Myocyte (in vitro differentiated cells): ENCODE measurements at regions not wholly inside any gene's neighbourhood (a gene's known extent, or its start where the extent isn't known, plus 50 kb on each side); places are given as distances from the start of the nearest gene placed in this dataset.

Experiments used
- DNase-seq: peaks from one replicate; pipeline ENCODE4 v3.0.0-alpha.2; 2012; ENCODE audit warnings: low read depth

- DNase-seq = peak; percentile 78
These were observed 66.6 kb downstream of the TNFAIP3 start for GRCh38 chr6:137933696-137934095.

- no peak for DNase-seq
These were observed 69.7 kb downstream of the TNFAIP3 start for GRCh38 chr6:137936798-137937197.

DNA sequence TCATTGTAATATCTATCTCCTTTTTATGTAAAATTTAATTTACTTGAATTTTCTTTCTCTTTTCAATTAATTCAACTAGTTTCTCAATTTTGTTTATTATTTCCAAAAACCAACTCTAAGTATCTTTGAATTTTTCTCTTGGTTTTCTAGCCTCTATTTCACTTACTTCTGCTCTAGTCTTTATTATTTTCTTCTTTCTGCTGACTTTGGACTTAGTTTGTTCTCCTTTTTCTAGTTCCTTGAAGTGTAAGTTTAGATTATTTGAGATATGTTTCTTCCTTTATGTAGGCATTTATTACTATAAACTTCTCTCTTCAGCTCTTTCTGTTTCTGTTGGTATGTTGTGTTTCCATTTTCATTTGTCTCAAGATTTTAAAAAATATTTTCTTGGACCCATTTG, 70.8 kb downstream of the TNFAIP3 start:
- DNase-seq = no peak

DNA sequence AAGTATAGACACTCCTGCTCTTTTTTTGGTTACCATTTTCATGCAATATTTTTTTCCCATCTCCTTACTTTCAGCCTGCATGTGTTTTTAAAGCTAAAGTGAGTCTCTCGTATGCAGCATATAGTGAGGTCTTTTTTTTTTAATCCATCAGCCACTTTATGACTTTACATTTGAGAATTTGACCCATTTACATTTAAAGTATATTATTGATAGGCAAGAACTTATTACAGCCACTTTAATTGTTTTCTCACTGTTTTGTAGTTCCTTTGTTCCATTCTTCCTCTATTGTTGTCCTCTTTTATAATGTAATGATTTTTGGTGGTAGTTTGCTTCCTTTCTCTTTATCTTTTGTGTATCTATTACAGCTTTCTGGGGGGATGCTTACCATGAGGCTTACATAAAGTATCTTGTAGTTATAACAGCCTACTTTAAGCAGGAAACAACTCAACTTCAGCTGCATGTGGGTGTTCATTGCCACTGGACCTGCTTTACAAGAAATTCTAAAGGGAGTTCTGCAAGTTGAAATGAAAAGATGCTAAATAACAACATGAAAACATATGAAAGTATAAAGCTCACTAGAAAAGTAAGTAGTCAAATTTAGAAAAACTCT, 71.8 kb downstream of the TNFAIP3 start:
- no peak for DNase-seq

GRCh38 chr6:137941995-137942394, 74.9 kb downstream of the TNFAIP3 start:
- no peak for DNase-seq

- DNase-seq = no peak
These were observed 75.7 kb downstream of the TNFAIP3 start for GRCh38 chr6:137942736-137943135.

- peak; percentile 13 for DNase-seq
These were observed 77.3 kb downstream of the TNFAIP3 start for GRCh38 chr6:137944381-137944780.

GRCh38 chr6:137944793-137945498, 77.9 kb downstream of the TNFAIP3 start:
- peak; percentile 61 for DNase-seq

GRCh38 chr6:137949686-137950390, 82.8 kb downstream of the TNFAIP3 start:
- DNase-seq = no peak

- DNase-seq = no peak
These were observed 83.5 kb downstream of the TNFAIP3 start for GRCh38 chr6:137950581-137950980.

GRCh38 chr6:137951064-137951597, 84.1 kb downstream of the TNFAIP3 start:
- DNase-seq = no peak

- no peak for DNase-seq
These were observed 85.2 kb downstream of the TNFAIP3 start for GRCh38 chr6:137952247-137952646.

- no peak for DNase-seq
These were observed 86.7 kb downstream of the TNFAIP3 start for GRCh38 chr6:137953761-137954160.

DNA sequence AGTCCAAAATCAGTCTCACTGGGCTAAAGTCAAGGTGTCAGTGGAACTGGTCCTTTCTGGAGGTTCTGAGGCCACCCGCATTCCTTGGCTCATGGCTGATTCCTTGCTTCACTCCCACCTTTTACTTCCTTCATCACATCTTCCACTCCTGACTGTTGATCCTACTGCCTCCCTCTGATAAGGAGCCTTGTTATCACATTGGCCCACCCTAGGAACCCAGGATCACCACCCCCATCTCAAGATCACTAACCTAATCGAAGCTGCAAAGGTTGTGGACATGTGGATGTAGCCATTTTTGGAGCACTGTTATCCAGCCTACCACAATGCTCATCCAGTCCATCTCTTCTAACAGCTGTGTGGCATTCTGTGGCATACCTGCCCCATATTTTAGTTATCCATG, 87.2 kb downstream of the TNFAIP3 start:
- no peak for DNase-seq

DNA sequence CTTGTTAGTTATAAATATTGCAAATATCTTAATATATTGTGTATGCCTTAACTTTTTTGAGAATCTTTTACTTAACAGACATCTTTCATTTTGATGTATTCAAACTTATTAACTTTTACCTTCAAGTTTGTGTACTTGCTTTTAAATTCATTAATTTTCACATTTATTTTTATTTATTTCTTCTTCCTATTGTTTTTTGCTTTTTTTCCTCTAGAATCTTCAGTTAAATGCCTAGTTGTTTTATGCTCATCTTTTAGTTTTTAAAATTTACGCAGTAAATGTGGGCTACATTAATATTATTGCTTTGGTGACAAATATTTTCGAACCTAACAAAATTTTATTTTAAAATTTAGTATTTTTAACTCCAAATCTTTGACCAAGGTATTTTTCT, 89.0 kb downstream of the TNFAIP3 start:
- no peak for DNase-seq

- no peak for DNase-seq
These were observed 90.4 kb downstream of the TNFAIP3 start for GRCh38 chr6:137957471-137957870.

GRCh38 chr6:137958811-137959565, 91.9 kb downstream of the TNFAIP3 start:
- DNase-seq = no peak

GRCh38 chr6:137962725-137963124, 95.7 kb downstream of the TNFAIP3 start:
- DNase-seq = no peak

- no peak for DNase-seq
These were observed 97.8 kb downstream of the TNFAIP3 start for GRCh38 chr6:137964876-137965275.

- no peak for DNase-seq
These were observed 100.8 kb downstream of the TNFAIP3 start for GRCh38 chr6:137967689-137968454.

DNA sequence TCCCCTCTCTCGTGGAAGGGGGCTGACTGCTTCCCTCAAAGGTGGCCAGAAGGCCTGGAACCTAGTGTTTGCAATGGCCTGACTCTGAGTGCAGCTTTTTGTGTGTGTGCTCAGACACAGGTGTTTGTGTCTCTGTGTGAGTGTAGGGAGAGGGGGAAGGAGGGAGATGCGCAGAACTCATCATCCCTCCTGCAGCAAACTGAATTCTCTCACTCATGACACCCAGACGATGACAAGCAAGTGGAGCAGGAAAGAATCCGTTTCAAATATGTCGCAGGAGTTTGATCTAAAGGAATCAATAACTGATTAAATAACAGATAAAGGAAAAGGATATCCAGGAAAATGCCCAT, 101.4 kb downstream of the TNFAIP3 start:
- DNase-seq = no peak
